B cell (primary cell): ENCODE measurements at regions not wholly inside any gene's neighbourhood (a gene's known extent, or its start where the extent isn't known, plus 50 kb on each side); places are given as distances from the start of the nearest gene placed in this dataset.
A peak's percentile ranks its signal among the peaks of the same experiment; 100 is the strongest.

Experiments used
- ATAC-seq: fragments of 200-7000 bp; cut with Tn5 transposase; one replicate; pipeline ENCODE4 v1.10.0; 2021; ENCODE audit warnings: low read depth, mild to moderate bottlenecking, moderate number of reproducible peaks, moderate library complexity
- CTCF ChIA-PET: fragments of 350-600 bp; sonication (Branson Sonifier 250); formaldehyde crosslinking; loops from one replicate; lab custom pipeline; 2021; ENCODE audit warnings: antibody characterized with exemption, inconsistent platforms; lab: Charles Lee
- POLR2A ChIA-PET: fragments of 350-600 bp; sonication (Branson Sonifier 250); formaldehyde crosslinking; loops from one replicate; lab custom pipeline; 2021; ENCODE audit warnings: antibody characterized with exemption; lab: Charles Lee
- DNase-seq: peaks from one replicate; pipeline ENCODE4 v3.0.0; 2013
- H2AFZ ChIP-seq: 2 replicates; pipeline ENCODE4 v1.6.1; 2012; ENCODE audit warnings: mild to moderate bottlenecking, low read depth, low read length; ENCODE audit not compliant: insufficient read depth, poor library complexity, severe bottlenecking
- H3K27ac ChIP-seq, 2 donors: 1 replicate in 1 of 2; 2 replicates in 1 of 2; pipeline ENCODE4 v1.5.1; 2012 to 2013; ENCODE audit warnings: low read length in 2 of 2, mild to moderate bottlenecking in 2 of 2, moderate library complexity in 1 of 2
- H3K27me3 ChIP-seq, 4 experiments: fragments of 200-600 bp in 1 of 4; sonication (generic) in 1 of 4; replicated peaks in 1 of 4; 1 replicate in 2 of 4; 2 replicates in 2 of 4; pipeline versions ENCODE4 v1.6.1 to v1.7.0; 2013 to 2016; ENCODE audit warnings: low read length in 3 of 4, mild to moderate bottlenecking in 2 of 4, mixed read lengths in 1 of 4, moderate library complexity in 1 of 4; ENCODE audit not compliant: insufficient read depth in 4 of 4, control insufficient read depth in 3 of 4; ENCODE audit errors: control extremely low read depth in 1 of 4
- H3K36me3 ChIP-seq, 2 experiments: replicated peaks in 1 of 2; 1 replicate in 1 of 2; 2 replicates in 1 of 2; pipeline versions ENCODE4 v1.6.1 to v1.7.1; 2013; ENCODE audit warnings: low read length in 1 of 2; ENCODE audit not compliant: insufficient read depth in 2 of 2, control insufficient read depth in 1 of 2; ENCODE audit errors: control extremely low read depth in 1 of 2, extremely low read depth in 1 of 2
- H3K4me1 ChIP-seq, 2 donors: fragments of 200-600 bp in 1 of 2; sonication (generic) in 1 of 2; 1 replicate in 1 of 2; 2 replicates in 1 of 2; pipeline versions ENCODE4 v1.5.1 to v1.6.1; 2013 to 2017; ENCODE audit warnings: low read length in 2 of 2; ENCODE audit not compliant: control insufficient read depth in 2 of 2, insufficient read depth in 2 of 2
- H3K4me2 ChIP-seq: replicated peaks from 2 replicates; pipeline ENCODE3; 2012; ENCODE audit warnings: mild to moderate bottlenecking, low read depth, low read length; ENCODE audit not compliant: poor library complexity, severe bottlenecking
- H3K4me3 ChIP-seq, 5 experiments: fragments of 200-600 bp in 1 of 5; sonication (generic) in 1 of 5; 1 replicate in 3 of 5; 2 replicates in 2 of 5; pipeline versions ENCODE4 v1.5.1 to v1.7.0; 2011 to 2016; ENCODE audit warnings: low read length in 4 of 5, mild to moderate bottlenecking in 4 of 5, low read depth in 2 of 5, control low read depth in 1 of 5, moderate library complexity in 1 of 5; ENCODE audit not compliant: insufficient read depth in 1 of 5; ENCODE audit errors: control extremely low read depth in 1 of 5, extremely low read depth in 1 of 5
- H3K79me2 ChIP-seq: fragments of 200-600 bp; sonication (generic); one replicate; pipeline ENCODE4 v1.6.0; 2016; ENCODE audit warnings: low read length; ENCODE audit not compliant: control insufficient read depth, insufficient read depth
- H3K9ac ChIP-seq: fragments of 200-600 bp; sonication (generic); 2 replicates; pipeline ENCODE4 v1.6.1; 2017; ENCODE audit warnings: mild to moderate bottlenecking, low read length, moderate library complexity
- H3K9me3 ChIP-seq, 3 donors: one replicate each; pipeline versions ENCODE4 v1.6.1 to v1.7.1; 2013; ENCODE audit warnings: low read length in 2 of 3; ENCODE audit not compliant: control insufficient read depth in 2 of 3, insufficient read depth in 1 of 3; ENCODE audit errors: control extremely low read depth in 1 of 3
- H4K20me1 ChIP-seq: 2 replicates; pipeline ENCODE4 v1.6.0; 2012; ENCODE audit warnings: mild to moderate bottlenecking, low read length; ENCODE audit not compliant: insufficient read depth, control insufficient read depth, poor library complexity, severe bottlenecking
- H3K27ac Mint-ChIP-seq: one replicate; pipeline ENCODE4 v1.8.0; 2021; ENCODE audit warnings: mixed read lengths
- H3K27me3 Mint-ChIP-seq: one replicate; pipeline ENCODE4 v1.8.0; 2021; ENCODE audit warnings: mixed read lengths
- H3K4me1 Mint-ChIP-seq: one replicate; pipeline ENCODE4 v1.8.0; 2021; ENCODE audit warnings: mixed read lengths
- H3K4me3 Mint-ChIP-seq: one replicate; pipeline ENCODE4 v1.8.0; 2021; ENCODE audit warnings: mixed read lengths
- H3K9me3 Mint-ChIP-seq: one replicate; pipeline ENCODE4 v1.8.0; 2022; ENCODE audit warnings: mixed read lengths; ENCODE audit not compliant: insufficient read depth
- CTCF ChIP-seq: fragments of 200-600 bp; IDR thresholded peaks from one replicate; pipeline ENCODE4 v1.8.0; 2022; ENCODE audit warnings: antibody characterized with exemption, mild to moderate bottlenecking
- EZH2 ChIP-seq: IDR thresholded peaks from 2 replicates; pipeline ENCODE4 v1.6.1; 2012; ENCODE audit warnings: borderline replicate concordance, low read depth, mild to moderate bottlenecking, moderate library complexity, low read length; ENCODE audit not compliant: insufficient read depth, poor library complexity, severe bottlenecking
- WGBS: methylation state at CpG from one replicate; pipeline ENCODE4 v1.1.5; 2013; ENCODE audit warnings: missing lambda C conversion rate; ENCODE audit not compliant: insufficient coverage; 5-methylcytosine and 5-hydroxymethylcytosine counted together
- intact Hi-C: fragments of 100-400 bp; cut with micrococcal nuclease; formaldehyde crosslinking; loops from one replicate; pipeline ENCODE4 v1.10.0; 2022

- H4K20me1 ChIP-seq, result no peaks in the 10 kb centered on the region
- H3K4me2 ChIP-seq, result no peak overlapping the region
- H3K79me2 ChIP-seq, result no peaks in the 10 kb centered on the region
- no peak overlapping the region for H3K4me3 Mint-ChIP-seq
- H3K9me3 ChIP-seq, result no peaks in the 10 kb centered on the region
- DNase-seq (no peak), ATAC-seq (no peak)
- H3K27ac Mint-ChIP-seq, result no peak overlapping the region
- 80% methylated on average over 2 of the region's 2 CpGs for WGBS
- H3K9me3 Mint-ChIP-seq, result no peaks in the 10 kb centered on the region
- H3K27me3 ChIP-seq, result no peaks in the 10 kb centered on the region
- intact Hi-C loops, result loop anchor here (10.0 kb wide), 2 partner anchors 713 to 823 kb away; no protein-coding TSS in a partner anchor
- peaks cover 17% of the 10 kb centered on the region for H3K4me1 Mint-ChIP-seq
- H3K4me3 ChIP-seq, result no peak overlapping the region
- TF ChIP-seq EZH2, result no peak
- TF ChIP-seq CTCF, result no peak
- H3K4me1 ChIP-seq, result peaks cover 0 to 3% of the 10 kb centered on the region in 2 donors
- ChIA-PET CTCF (interaction anchor here (1.0 to 1.4 kb wide), 5 partner anchors 30 to 511 kb away, joined by 3 to 8 read pairs (median 5); no protein-coding TSS in a partner anchor), POLR2A (no interaction called here)
- H3K27me3 Mint-ChIP-seq, result no peaks in the 10 kb centered on the region
- H3K9ac ChIP-seq, result no peak overlapping the region
- no peak overlapping the region for H3K27ac ChIP-seq
- H3K36me3 ChIP-seq, result no peaks in the 10 kb centered on the region
- H2AFZ ChIP-seq, result peak overlapping the region; percentile 29
Observed at GRCh38 chr21:14771593-14771992, 225.5 kb upstream of the SAMSN1 start.

DNA sequence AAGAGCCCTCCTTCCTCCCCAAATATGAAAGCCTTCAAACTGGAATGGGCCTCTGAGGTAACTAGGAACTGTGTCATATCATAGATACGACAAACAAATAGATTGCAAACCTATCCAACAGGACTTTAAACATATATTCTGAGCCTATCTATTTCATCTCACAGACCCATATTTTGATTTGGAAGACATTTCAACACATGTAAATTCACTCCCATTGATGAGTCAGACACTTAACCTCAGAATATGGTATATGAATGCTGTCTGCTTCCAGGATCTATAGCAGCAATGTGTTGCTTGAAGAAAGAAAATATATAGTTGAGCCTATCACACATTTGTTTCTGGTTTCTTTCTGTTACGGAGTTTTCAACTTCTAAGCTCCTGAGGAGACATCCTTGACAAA lies 221.9 kb upstream of the SAMSN1 start:
- no peak for TF ChIP-seq EZH2
- TF ChIP-seq CTCF, result no peak
- DNase-seq, result no peak
- H3K4me3 ChIP-seq, result no peak overlapping the region
- H3K27ac ChIP-seq, result no peak overlapping the region
- Mint-ChIP-seq H3K9me3 (peaks cover 2% of the 10 kb centered on the region), H3K27ac (no peak overlapping the region), H3K4me1 (peaks cover 18% of the 10 kb centered on the region), H3K27me3 (no peaks in the 10 kb centered on the region), H3K4me3 (no peak overlapping the region)
- no peak for ATAC-seq
- CTCF ChIA-PET, result no interaction called here
- no peak overlapping the region for H2AFZ ChIP-seq
- intact Hi-C loops, result loop anchor here (10.0 kb wide), 1 partner anchor 107 kb away; no protein-coding TSS in a partner anchor
- H3K9me3 ChIP-seq, result peaks cover 0 to 3% (median 0%) of the 10 kb centered on the region in 3 donors
- H3K9ac ChIP-seq, result no peak overlapping the region
- no peaks in the 10 kb centered on the region for H3K36me3 ChIP-seq
- no peaks in the 10 kb centered on the region for H3K79me2 ChIP-seq
- POLR2A ChIA-PET, result no interaction called here
- no peaks in the 10 kb centered on the region for H4K20me1 ChIP-seq
- no CpG with 5 or more reads among the region's 2 CpGs for WGBS
- H3K4me2 ChIP-seq, result no peak overlapping the region
- H3K4me1 ChIP-seq, result peaks cover 15 to 18% of the 10 kb centered on the region in 2 donors
- H3K27me3 ChIP-seq, result no peaks in the 10 kb centered on the region
